ENCODE measurements at regions not wholly inside any gene's neighbourhood (a gene's known extent, or its start where the extent isn't known, plus 50 kb on each side); places are given as distances from the start of the nearest gene placed in this dataset.

GRCh38 chr9:134500931-134501760, 140.5 kb upstream of the COL5A1 start:
- Histone ChIP-seq H3K27ac (no peak overlapping the region), H3K36me3 (no peaks in the 10 kb centered on the region), H3K27me3 (peaks cover 12 to 43% (median 22%) of the 10 kb centered on the region in 9 donors), H3K9me3 (no peaks in the 10 kb centered on the region), H3K4me1 (peaks cover 0 to 13% (median 8%) of the 10 kb centered on the region in 12 donors), H3K4me3 (no peak overlapping the region)
- intact Hi-C loops (cut with DNase I), result no loop called here
- WGBS, 4 donors, result 15 to 25% (median 20%) methylated on average over 32 to 44 of the region's 44 CpGs
- no peak for TF ChIP-seq CTCF (IDR thresholded peaks at IDR 0.05)
- no peak for TF ChIP-seq POLR2A (IDR thresholded peaks at IDR 0.05)
- ATAC-seq (no peak), DNase-seq (peak in 1 of 5 donors; percentile 12)

GRCh38 chr9:134501761-134502265, 139.8 kb upstream of the COL5A1 start:
- Histone ChIP-seq H3K27me3 (peaks cover 12 to 43% (median 22%) of the 10 kb centered on the region in 9 donors), H3K4me3 (no peak overlapping the region), H3K9me3 (no peaks in the 10 kb centered on the region), H3K36me3 (no peaks in the 10 kb centered on the region), H3K4me1 (peaks cover 0 to 13% (median 8%) of the 10 kb centered on the region in 12 donors), H3K27ac (no peak overlapping the region)
- no peak for TF ChIP-seq CTCF (IDR thresholded peaks at IDR 0.05)
- WGBS, 4 donors, result 37 to 45% (median 40%) methylated on average over 16 to 20 of the region's 20 CpGs
- peak in 1 of 5 donors; percentile 13 for DNase-seq
- intact Hi-C loops (cut with DNase I), result no loop called here
- no peak for ATAC-seq

- ATAC-seq, result peak in 3 of 4 donors; percentile 35 to 44 (median 37)
- 70 to 80% (median 73%) methylated on average over 9 to 15 of the region's 15 CpGs for WGBS, 4 donors
- Histone ChIP-seq H3K9me3 (no peaks in the 10 kb centered on the region), H3K4me1 (peaks cover 0 to 13% (median 8%) of the 10 kb centered on the region in 12 donors), H3K27ac (no peak overlapping the region), H3K36me3 (no peaks in the 10 kb centered on the region), H3K4me3 (no peak overlapping the region), H3K27me3 (peaks cover 12 to 43% (median 22%) of the 10 kb centered on the region in 9 donors)
- DNase-seq, result peak in 1 of 5 donors; percentile 18
- TF ChIP-seq CTCF (IDR thresholded peaks at IDR 0.05), result no peak
- TF ChIP-seq POLR2A (IDR thresholded peaks at IDR 0.05), result no peak
- intact Hi-C loops (cut with DNase I), result no loop called here
Observed at GRCh38 chr9:134502266-134502791, 139.3 kb upstream of the COL5A1 start.

- WGBS, 4 donors, result 57 to 62% (median 61%) methylated on average over 14 to 15 of the region's 15 CpGs
- DNase-seq (peak; percentile 46 to 87 (median 80)), ATAC-seq (peak; percentile 87 to 98 (median 96))
- Histone ChIP-seq H3K36me3 (no peaks in the 10 kb centered on the region), H3K4me1 (peaks cover 0 to 13% (median 8%) of the 10 kb centered on the region in 12 donors), H3K27me3 (peaks cover 12 to 43% (median 22%) of the 10 kb centered on the region in 9 donors), H3K27ac (peak overlapping the region in 1 of 12 donors; percentile 14), H3K4me3 (no peak overlapping the region), H3K9me3 (no peaks in the 10 kb centered on the region)
- intact Hi-C loops (cut with DNase I), result no loop called here
- TF ChIP-seq CTCF (IDR thresholded peaks at IDR 0.05) (no peak), POLR2A (IDR thresholded peaks at IDR 0.05) (no peak)
Observed at GRCh38 chr9:134502809-134503211, 138.8 kb upstream of the COL5A1 start.

All from heart left ventricle (tissue), 16 donors.